H1 (cell line): ENCODE measurements at regions not wholly inside any gene's neighbourhood (a gene's known extent, or its start where the extent isn't known, plus 50 kb on each side); places are given as distances from the start of the nearest gene placed in this dataset.

Experiments used
- TF ChIP-seq, protein P1 (sequence below): fragments of 300-600 bp; sonication (generic); IDR thresholded peaks from 2 replicates; pipeline ENCODE4 v1.7.1; 2012; ENCODE audit warnings: low read length, moderate library complexity, mild to moderate bottlenecking, inconsistent platforms; ENCODE audit not compliant: insufficient replicate concordance

- TF ChIP-seq, protein P1, sequence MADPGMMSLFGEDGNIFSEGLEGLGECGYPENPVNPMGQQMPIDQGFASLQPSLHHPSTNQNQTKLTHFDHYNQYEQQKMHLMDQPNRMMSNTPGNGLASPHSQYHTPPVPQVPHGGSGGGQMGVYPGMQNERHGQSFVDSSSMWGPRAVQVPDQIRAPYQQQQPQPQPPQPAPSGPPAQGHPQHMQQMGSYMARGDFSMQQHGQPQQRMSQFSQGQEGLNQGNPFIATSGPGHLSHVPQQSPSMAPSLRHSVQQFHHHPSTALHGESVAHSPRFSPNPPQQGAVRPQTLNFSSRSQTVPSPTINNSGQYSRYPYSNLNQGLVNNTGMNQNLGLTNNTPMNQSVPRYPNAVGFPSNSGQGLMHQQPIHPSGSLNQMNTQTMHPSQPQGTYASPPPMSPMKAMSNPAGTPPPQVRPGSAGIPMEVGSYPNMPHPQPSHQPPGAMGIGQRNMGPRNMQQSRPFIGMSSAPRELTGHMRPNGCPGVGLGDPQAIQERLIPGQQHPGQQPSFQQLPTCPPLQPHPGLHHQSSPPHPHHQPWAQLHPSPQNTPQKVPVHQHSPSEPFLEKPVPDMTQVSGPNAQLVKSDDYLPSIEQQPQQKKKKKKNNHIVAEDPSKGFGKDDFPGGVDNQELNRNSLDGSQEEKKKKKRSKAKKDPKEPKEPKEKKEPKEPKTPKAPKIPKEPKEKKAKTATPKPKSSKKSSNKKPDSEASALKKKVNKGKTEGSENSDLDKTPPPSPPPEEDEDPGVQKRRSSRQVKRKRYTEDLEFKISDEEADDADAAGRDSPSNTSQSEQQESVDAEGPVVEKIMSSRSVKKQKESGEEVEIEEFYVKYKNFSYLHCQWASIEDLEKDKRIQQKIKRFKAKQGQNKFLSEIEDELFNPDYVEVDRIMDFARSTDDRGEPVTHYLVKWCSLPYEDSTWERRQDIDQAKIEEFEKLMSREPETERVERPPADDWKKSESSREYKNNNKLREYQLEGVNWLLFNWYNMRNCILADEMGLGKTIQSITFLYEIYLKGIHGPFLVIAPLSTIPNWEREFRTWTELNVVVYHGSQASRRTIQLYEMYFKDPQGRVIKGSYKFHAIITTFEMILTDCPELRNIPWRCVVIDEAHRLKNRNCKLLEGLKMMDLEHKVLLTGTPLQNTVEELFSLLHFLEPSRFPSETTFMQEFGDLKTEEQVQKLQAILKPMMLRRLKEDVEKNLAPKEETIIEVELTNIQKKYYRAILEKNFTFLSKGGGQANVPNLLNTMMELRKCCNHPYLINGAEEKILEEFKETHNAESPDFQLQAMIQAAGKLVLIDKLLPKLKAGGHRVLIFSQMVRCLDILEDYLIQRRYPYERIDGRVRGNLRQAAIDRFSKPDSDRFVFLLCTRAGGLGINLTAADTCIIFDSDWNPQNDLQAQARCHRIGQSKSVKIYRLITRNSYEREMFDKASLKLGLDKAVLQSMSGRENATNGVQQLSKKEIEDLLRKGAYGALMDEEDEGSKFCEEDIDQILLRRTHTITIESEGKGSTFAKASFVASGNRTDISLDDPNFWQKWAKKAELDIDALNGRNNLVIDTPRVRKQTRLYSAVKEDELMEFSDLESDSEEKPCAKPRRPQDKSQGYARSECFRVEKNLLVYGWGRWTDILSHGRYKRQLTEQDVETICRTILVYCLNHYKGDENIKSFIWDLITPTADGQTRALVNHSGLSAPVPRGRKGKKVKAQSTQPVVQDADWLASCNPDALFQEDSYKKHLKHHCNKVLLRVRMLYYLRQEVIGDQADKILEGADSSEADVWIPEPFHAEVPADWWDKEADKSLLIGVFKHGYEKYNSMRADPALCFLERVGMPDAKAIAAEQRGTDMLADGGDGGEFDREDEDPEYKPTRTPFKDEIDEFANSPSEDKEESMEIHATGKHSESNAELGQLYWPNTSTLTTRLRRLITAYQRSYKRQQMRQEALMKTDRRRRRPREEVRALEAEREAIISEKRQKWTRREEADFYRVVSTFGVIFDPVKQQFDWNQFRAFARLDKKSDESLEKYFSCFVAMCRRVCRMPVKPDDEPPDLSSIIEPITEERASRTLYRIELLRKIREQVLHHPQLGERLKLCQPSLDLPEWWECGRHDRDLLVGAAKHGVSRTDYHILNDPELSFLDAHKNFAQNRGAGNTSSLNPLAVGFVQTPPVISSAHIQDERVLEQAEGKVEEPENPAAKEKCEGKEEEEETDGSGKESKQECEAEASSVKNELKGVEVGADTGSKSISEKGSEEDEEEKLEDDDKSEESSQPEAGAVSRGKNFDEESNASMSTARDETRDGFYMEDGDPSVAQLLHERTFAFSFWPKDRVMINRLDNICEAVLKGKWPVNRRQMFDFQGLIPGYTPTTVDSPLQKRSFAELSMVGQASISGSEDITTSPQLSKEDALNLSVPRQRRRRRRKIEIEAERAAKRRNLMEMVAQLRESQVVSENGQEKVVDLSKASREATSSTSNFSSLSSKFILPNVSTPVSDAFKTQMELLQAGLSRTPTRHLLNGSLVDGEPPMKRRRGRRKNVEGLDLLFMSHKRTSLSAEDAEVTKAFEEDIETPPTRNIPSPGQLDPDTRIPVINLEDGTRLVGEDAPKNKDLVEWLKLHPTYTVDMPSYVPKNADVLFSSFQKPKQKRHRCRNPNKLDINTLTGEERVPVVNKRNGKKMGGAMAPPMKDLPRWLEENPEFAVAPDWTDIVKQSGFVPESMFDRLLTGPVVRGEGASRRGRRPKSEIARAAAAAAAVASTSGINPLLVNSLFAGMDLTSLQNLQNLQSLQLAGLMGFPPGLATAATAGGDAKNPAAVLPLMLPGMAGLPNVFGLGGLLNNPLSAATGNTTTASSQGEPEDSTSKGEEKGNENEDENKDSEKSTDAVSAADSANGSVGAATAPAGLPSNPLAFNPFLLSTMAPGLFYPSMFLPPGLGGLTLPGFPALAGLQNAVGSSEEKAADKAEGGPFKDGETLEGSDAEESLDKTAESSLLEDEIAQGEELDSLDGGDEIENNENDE: no peak
Observed at GRCh38 chr4:63361628-63362027, 1047.6 kb downstream of the TECRL start (continued).
